Activated CD4-positive, alpha-beta T cell treated with anti-CD3 and anti-CD28 coated beads, Interleukin-2, amount 50 U/mL, for 1 hour (primary cell): ENCODE measurements at regions not wholly inside any gene's neighbourhood (a gene's known extent, or its start where the extent isn't known, plus 50 kb on each side); places are given as distances from the start of the nearest gene placed in this dataset.
"Not testable (repeated sequence)": the region's sequence is repeated elsewhere in the genome, so short reads cannot be mapped to it uniquely, and the experiment has no call there.

ENCODE experiments used
- DNase-seq: peaks from one replicate; pipeline ENCODE4 v3.0.0-alpha.2; 2020

GRCh38 chr5:86671536-86671935 lies 53.8 kb downstream of the COX7C start:
- DNase-seq = no peak

GRCh38 chr5:86674069-86674468 lies 56.3 kb downstream of the COX7C start:
- DNase-seq = no peak

GRCh38 chr5:86675311-86675710 lies 57.6 kb downstream of the COX7C start:
- DNase-seq = no peak

- no peak for DNase-seq
These were observed 61.8 kb downstream of the COX7C start for GRCh38 chr5:86679529-86679928.

- DNase-seq = no peak
These were observed 62.2 kb downstream of the COX7C start for GRCh38 chr5:86679949-86680348.

GRCh38 chr5:86684222-86684621 lies 66.5 kb downstream of the COX7C start:
- no peak for DNase-seq

GRCh38 chr5:86686046-86686445 lies 68.3 kb downstream of the COX7C start:
- DNase-seq = no peak

GRCh38 chr5:86688406-86688805 lies 70.7 kb downstream of the COX7C start:
- no peak for DNase-seq

- DNase-seq = no peak
These were observed 71.5 kb downstream of the COX7C start for GRCh38 chr5:86689103-86689729.

GRCh38 chr5:86709157-86709881 lies 91.6 kb downstream of the COX7C start:
- DNase-seq = no peak

GRCh38 chr5:86716121-86716520 lies 98.4 kb downstream of the COX7C start:
- no peak for DNase-seq

GRCh38 chr5:86731319-86732117 lies 113.8 kb downstream of the COX7C start:
- DNase-seq = not testable (repeated sequence)

- DNase-seq = no peak
These were observed 117.6 kb downstream of the COX7C start for GRCh38 chr5:86735370-86735769.

GRCh38 chr5:86737579-86737978 lies 119.8 kb downstream of the COX7C start:
- no peak for DNase-seq

GRCh38 chr5:86748538-86749105 lies 130.9 kb downstream of the COX7C start:
- no peak for DNase-seq

GRCh38 chr5:86749841-86750240 lies 132.1 kb downstream of the COX7C start:
- DNase-seq = no peak

GRCh38 chr5:86756839-86757238 lies 139.1 kb downstream of the COX7C start:
- DNase-seq = no peak

- DNase-seq = no peak
These were observed 140.1 kb downstream of the COX7C start for GRCh38 chr5:86757824-86758223.

- DNase-seq = no peak
These were observed 142.9 kb downstream of the COX7C start for GRCh38 chr5:86760661-86761060.

GRCh38 chr5:86763929-86764328 lies 146.2 kb downstream of the COX7C start:
- no peak for DNase-seq

GRCh38 chr5:86765778-86766502 lies 148.2 kb downstream of the COX7C start:
- DNase-seq = no peak

- no peak for DNase-seq
These were observed 151.0 kb downstream of the COX7C start for GRCh38 chr5:86768699-86769202.

GRCh38 chr5:86780018-86780417 lies 162.3 kb downstream of the COX7C start:
- no peak for DNase-seq
